Forelimb muscle (tissue), 1 donor: ENCODE measurements at regions not wholly inside any gene's neighbourhood (a gene's known extent, or its start where the extent isn't known, plus 50 kb on each side); places are given as distances from the start of the nearest gene placed in this dataset.

Experiments
- DNase-seq: peaks from one replicate; pipeline ENCODE4 v3.0.0-alpha.2; 2013; ENCODE audit warnings: low read depth

- no peak for DNase-seq
Observed at GRCh38 chr2:4576075-4576474, 872.7 kb downstream of the DCDC2C start.

DNA sequence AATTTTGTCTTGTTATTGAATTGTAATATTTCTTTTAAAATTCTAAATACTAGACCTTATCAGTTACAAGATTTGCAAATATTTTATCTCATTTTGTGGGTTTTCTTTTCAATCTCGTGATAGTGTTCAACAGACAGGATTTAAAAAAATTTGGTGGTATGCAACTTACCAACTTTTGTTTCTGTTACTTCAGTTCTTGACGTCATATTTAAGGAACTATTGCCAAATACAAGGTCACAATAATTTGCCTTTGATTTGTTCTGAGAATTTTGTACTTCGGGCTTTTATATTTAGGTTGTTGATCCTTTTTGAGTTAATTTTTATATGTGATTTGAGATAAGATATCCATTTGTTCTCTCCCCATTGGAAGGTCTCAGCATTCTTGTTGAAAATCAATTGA lies 876.6 kb downstream of the DCDC2C start:
- no peak for DNase-seq

DNA sequence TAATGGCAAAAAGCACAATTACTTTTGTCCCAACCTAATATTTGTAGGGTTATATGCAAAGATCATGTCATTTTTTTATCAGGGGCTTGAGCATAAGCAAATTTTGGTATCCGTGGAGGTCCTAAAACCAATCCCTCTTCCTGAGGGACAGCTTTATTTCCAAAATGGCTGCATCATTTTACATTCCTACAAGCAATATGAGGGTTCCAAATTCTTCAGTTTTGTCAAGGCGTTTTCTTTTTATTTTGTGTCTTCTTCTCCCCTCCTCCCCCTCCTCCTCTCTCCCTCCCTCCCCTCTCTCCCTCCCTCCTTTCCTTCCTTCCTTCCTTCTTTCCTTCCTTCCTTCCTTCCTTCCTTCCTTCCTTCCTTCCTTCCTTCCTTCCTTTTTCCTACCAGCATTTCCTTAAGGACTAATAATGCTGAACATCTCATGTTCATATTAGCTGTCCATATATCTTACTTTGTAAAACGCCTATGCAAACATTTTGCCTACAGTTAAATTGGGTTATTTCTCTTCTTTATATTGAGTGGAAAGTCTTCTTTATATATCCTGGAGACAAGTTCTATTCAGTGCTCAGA lies 881.8 kb downstream of the DCDC2C start:
- no peak for DNase-seq

DNA sequence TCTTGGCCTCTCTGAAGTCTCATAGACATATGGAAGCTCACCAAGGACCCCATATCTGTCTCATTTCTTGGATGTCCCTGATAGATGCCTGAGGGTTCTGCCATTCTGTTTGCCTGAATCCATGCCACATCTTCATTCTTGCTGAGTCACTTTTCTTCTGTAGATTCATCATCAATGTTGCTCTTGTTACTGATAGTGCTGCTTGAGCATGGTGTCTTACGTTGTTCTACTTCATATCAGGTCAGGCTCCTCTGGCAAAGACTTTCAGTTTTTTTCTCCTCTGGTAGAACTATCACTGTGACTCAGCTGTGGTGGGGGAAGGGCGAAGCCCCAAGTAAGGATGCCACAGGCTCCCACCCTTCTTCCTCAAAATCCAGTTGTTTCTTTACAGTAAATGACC lies 885.2 kb downstream of the DCDC2C start:
- DNase-seq, result no peak

DNA sequence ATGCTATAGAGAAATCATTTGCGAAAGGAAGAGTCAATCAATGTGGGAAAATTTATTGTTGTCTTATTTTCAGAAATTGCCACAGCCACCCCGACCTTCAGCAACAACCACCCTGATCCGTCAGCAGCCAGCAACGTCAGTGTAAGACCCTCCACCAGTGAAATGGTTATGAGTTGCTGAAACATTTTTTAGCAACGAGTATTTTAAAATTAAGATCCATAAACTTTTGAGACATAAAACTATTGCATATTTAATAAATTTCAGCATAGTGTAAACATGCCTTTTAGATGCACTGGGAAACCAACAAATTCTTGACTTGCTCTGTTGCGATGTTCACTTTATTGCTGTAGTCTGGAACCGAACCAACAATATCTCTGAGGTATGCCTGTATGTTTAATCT lies 887.9 kb downstream of the DCDC2C start:
- DNase-seq, result no peak

DNA sequence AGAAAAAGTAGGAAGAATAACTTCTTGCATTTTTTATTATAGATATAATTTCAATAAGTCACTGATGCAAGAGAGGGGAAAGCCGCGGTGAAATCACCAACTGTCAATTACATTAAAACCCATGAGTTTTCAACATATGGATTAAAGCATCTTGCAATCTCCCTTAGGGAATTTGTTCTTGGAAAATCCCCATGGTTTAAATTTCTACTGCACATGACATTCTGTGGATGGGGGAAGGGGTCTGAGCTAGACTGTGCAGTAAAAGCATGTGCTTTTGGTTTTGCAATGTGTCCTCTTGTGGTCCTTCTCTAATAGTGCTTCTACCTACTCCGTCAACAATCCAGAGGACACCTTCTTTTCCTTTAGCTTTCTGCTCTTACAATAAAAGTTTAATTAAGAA lies 894.0 kb downstream of the DCDC2C start:
- no peak for DNase-seq

GRCh38 chr2:4604767-4605166 lies 901.4 kb downstream of the DCDC2C start:
- no peak for DNase-seq

- DNase-seq, result no peak
Observed at GRCh38 chr2:4618141-4618540, 914.8 kb downstream of the DCDC2C start.

DNA sequence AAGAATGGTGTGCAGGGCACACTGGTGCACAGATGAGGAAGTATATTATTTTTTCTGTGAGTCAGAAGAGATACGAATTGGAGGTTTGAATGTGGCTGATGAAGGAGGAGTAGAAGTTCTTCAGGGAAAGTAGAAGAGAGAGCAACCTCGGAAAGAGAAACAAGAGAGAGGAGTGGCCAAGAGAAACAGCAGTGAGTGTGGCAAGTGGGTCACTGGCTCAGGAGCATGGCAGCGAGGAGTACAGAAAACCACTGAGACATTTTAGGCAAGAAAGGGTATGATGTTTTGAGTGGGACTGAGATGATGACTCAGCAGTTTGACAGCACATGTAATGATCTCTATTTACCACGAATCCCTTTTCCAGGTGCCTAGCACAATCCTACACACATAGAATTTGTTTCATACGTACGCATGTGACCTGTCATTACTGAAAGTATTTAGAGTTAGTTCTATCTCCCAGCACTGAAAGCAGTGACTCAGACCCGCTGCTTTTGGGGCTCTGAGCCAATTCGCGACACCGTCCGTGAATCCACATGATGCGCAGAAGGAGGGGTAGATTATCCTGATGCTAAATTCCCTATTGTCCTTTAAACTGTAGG lies 915.4 kb downstream of the DCDC2C start:
- DNase-seq, result no peak

DNA sequence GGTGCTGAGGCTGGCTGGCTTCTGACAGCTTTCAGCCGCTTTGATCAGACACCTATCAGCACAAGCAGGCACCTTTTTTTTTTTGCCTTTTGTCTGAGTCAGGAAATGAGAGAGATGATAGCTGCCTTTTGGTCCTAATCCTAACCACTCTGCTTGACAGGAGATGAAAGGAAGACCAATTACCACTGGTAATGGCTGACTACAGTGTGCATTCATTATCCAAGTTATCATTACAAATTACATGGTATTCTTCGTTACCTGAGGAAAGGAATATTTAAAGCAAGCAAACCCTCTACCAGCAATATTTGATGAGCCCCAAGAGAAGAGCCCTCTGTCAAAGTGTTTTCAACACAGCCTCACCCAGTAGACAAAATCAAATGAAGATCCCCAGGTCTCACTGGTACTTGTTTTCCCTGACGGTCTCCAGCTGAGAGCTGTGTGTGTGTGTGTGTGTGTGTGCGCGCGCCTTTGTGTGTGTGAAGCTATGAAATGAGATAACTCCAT lies 925.7 kb downstream of the DCDC2C start:
- no peak for DNase-seq

- DNase-seq, result no peak
Observed at GRCh38 chr2:4635289-4635688, 931.9 kb downstream of the DCDC2C start.

DNA sequence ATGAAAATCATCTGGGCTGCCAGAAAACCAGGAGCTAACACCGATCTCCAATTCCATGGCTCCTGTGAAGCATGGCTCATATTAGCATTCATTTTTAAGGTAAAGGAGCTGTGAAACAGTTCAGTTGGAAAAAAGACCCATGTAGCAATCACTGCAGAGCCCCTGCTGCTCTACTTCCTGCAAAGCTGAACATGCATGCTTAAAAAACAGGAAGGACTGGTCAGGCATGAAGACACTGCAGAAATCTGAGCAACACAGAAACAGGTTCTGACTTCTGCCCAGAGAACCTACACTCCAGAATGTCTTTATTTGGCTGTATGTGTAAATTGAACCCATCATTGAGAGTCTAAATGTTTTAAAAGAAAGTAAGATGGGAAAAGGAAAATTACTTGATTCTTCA lies 950.6 kb downstream of the DCDC2C start:
- no peak for DNase-seq

DNA sequence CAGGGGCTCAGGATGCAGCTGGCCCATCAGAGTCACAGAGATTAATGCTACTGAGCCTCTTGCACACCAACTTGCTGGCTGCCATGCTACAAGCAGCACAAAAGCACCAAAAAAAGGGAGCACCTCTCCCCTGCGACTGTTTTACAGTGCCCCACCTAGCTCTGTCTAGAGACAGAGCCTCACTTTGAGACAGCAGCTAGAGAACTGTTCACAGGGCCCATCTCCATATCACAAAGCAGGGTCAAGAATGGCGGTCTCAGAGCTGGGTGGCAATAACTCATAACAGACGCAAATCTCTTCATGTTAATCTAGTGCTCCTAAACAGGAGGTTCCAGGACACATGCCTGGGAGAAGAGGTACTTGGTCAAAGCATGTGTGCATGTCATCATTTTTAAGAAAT lies 953.0 kb downstream of the DCDC2C start:
- no peak for DNase-seq

DNA sequence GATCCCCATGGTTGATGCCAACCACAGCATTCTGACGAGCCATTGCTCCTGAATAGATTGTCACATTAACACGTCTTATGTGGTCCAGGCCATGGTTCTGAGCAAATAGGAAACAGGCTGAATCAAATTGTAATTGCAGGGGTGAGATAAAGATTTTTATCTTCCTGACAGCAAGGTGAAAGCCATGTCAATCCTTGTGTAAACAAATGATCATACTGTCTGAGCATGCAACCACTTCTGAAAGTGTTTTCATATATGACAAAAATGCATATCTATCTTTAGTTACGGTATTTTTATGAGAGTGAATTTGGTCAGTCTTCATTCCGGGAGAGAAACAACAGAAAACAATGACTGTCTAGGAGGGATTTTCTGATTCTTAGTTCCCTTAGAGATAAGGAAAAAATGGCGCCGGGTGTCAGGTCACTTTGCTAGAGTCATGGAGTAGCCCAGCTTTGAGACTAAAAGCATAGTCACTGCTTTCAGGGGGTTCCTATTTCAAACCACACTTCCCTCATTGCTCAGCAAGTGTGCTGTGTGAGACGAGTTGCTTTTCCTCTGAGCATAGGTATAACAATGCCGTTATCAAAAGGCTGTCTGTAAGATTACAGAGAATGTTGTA lies 958.9 kb downstream of the DCDC2C start:
- DNase-seq, result no peak

GRCh38 chr2:4668381-4668780 lies 965.0 kb downstream of the DCDC2C start:
- no peak for DNase-seq

DNA sequence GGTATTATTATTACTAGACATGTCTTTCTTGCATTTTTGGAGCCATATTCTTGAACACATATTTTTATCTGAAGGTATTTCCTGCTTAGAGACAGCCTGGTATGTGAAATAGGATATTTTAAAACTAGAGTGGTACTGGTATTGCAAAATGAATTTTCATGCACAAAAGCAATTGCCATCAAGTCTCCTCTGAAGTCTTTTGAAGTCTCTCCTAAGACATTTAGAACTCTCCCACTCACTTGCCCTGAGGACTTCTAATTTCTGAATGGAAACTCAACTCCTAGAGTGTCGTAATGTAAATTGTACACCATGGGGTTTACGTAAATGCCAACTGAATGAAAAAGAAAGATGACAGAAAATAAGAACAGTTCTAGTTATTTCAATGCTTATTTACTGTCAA lies 967.0 kb downstream of the DCDC2C start:
- DNase-seq, result no peak

GRCh38 chr2:4673025-4673489 lies 969.7 kb downstream of the DCDC2C start:
- peak; percentile 6 for DNase-seq

DNA sequence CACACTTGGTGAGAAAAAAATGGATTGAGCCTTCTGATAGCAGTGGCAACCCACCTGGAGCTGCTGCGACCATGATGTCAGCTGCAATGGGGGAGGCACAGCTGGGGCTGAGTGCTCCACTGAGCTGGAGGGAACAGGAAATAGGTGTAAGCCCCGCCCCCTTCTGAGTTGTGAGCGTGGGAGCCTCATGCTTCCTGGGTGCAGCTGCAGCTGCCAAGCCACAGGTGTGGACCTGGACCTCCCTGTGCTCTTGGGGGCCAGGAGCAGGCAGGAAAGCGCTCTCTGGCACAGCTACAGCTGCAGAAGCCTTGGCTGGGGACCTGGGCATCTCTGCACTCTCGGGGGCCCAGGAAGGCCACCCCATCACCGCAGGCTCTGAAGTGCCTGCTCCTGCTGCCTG lies 970.6 kb downstream of the DCDC2C start:
- no peak for DNase-seq

- no peak for DNase-seq
Observed at GRCh38 chr2:4675295-4675694, 971.9 kb downstream of the DCDC2C start.

- DNase-seq, result no peak
Observed at GRCh38 chr2:4678927-4679326, 975.6 kb downstream of the DCDC2C start.

DNA sequence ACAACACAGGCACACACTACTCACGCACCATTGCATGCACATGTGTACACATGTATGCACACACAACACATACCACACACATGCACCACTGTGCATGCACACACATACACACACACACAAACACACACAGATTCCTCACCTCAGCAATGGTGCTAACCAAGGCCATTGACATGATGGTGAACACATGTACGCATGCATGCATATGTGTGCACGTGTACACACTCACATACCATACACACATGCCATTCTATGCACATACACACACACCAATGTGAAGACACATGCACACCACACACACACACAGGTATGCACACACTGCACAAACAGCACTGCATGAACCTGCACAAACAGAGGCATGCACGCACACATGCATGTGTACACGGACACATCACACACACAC lies 976.0 kb downstream of the DCDC2C start:
- DNase-seq, result no peak

DNA sequence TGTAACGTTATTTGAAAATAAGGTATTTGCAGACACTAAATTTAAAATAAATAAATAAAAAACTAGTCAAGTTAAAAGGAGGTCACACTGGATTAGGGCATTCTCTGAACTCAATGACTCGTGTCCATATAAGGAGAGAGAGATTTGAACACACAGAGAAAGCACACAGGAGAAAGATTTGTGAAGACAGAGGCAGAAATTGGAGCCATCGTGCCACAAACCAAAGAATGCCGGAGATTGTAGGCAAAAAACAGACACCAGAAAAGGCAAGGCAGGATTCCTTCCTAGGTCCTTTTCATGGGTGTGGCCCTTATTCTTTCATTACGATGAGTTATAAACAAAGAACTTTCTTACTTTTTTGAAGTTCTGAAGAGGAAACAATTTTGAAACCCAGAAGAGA lies 981.5 kb downstream of the DCDC2C start:
- DNase-seq, result no peak

DNA sequence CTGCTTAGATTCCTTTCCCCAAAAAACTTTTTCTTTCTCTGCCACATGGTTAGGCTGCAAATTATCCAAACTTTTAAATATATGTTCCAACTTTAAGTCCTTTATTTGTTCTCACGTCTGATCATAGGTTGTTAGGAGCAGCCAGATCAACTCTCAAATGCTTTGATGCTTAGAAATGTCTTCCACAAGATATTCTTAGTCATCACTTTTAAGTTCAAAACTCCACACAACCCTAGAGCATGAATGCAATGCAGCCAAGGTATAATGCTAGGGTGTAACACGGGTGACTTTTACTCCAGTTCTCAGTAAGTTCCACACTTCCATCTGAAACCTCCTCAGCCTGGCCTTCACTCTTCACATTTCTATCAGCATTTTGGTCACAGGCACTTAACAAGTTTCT lies 987.5 kb downstream of the DCDC2C start:
- no peak for DNase-seq
